WERI-Rb-1 (cell line): ENCODE measurements at regions not wholly inside any gene's neighbourhood (a gene's known extent, or its start where the extent isn't known, plus 50 kb on each side); places are given as distances from the start of the nearest gene placed in this dataset.
A peak's percentile ranks its signal among the peaks of the same experiment; 100 is the strongest.

Experiments used
- DNase-seq: peaks from one replicate; pipeline ENCODE4 v3.0.0-alpha.2; 2020
- H3K27ac ChIP-seq: fragments of 250-450 bp; sonication (Bioruptor Pico); 2 replicates; pipeline ENCODE4 v1.5.1; 2020; ENCODE audit warnings: mild to moderate bottlenecking, moderate library complexity
- H3K27me3 ChIP-seq: fragments of 250-450 bp; sonication (Bioruptor Pico); 2 replicates; pipeline ENCODE4 v1.5.1; 2021; ENCODE audit warnings: mild to moderate bottlenecking, low read depth, moderate library complexity; ENCODE audit not compliant: insufficient read depth, severe bottlenecking
- H3K36me3 ChIP-seq: fragments of 250-450 bp; sonication (Bioruptor Pico); 2 replicates; pipeline ENCODE4 v1.5.1; 2020; ENCODE audit warnings: mild to moderate bottlenecking, moderate library complexity
- H3K4me3 ChIP-seq: 2 replicates; pipeline ENCODE4 v1.5.1; 2011; ENCODE audit warnings: low read depth, mild to moderate bottlenecking, control low read depth, low read length
- H3K9me3 ChIP-seq: fragments of 250-450 bp; sonication (Bioruptor Pico); 2 replicates; pipeline ENCODE4 v1.5.1; 2021; ENCODE audit warnings: mild to moderate bottlenecking, moderate library complexity; ENCODE audit not compliant: severe bottlenecking
- CTCF ChIP-seq: IDR thresholded peaks from 2 replicates; pipeline ENCODE4 v1.5.1; 2011; ENCODE audit warnings: low read depth, mild to moderate bottlenecking, control low read depth, inconsistent platforms, low read length

- H3K4me3 ChIP-seq = no peak overlapping the region
- H3K9me3 ChIP-seq = no peaks in the 10 kb centered on the region
- no peaks in the 10 kb centered on the region for H3K27me3 ChIP-seq
- no peaks in the 10 kb centered on the region for H3K36me3 ChIP-seq
- no peak for DNase-seq
- TF ChIP-seq CTCF = no peak
- H3K27ac ChIP-seq = no peak overlapping the region
Measured at GRCh38 chr5:18433336-18433735, 799.1 kb downstream of the TAF11L14 start.

GRCh38 chr5:18438126-18438525 is 803.9 kb downstream of the TAF11L14 start:
- H3K36me3 ChIP-seq = no peaks in the 10 kb centered on the region
- no peak overlapping the region for H3K27ac ChIP-seq
- no peak overlapping the region for H3K4me3 ChIP-seq
- DNase-seq = no peak
- no peaks in the 10 kb centered on the region for H3K27me3 ChIP-seq
- no peak for TF ChIP-seq CTCF
- peaks cover 2% of the 10 kb centered on the region for H3K9me3 ChIP-seq

GRCh38 chr5:18455521-18455920 is 821.3 kb downstream of the TAF11L14 start:
- H3K36me3 ChIP-seq = no peaks in the 10 kb centered on the region

GRCh38 chr5:18457255-18457654 is 823.0 kb downstream of the TAF11L14 start:
- no peaks in the 10 kb centered on the region for H3K36me3 ChIP-seq
- H3K9me3 ChIP-seq = no peaks in the 10 kb centered on the region
- no peaks in the 10 kb centered on the region for H3K27me3 ChIP-seq
- no peak overlapping the region for H3K4me3 ChIP-seq
- no peak overlapping the region for H3K27ac ChIP-seq
- DNase-seq = no peak
- no peak for TF ChIP-seq CTCF

More at GRCh38 chr5:18455521-18455920, 821.3 kb downstream of the TAF11L14 start:
- TF ChIP-seq CTCF = no peak
- Histone ChIP-seq H3K27me3 (no peaks in the 10 kb centered on the region), H3K9me3 (no peaks in the 10 kb centered on the region), H3K4me3 (no peak overlapping the region), H3K27ac (no peak overlapping the region)
- DNase-seq = no peak

GRCh38 chr5:18461766-18462165 is 827.5 kb downstream of the TAF11L14 start:
- DNase-seq = no peak
- TF ChIP-seq CTCF = no peak
- H3K4me3 ChIP-seq = no peak overlapping the region
- no peaks in the 10 kb centered on the region for H3K9me3 ChIP-seq
- H3K27ac ChIP-seq = no peak overlapping the region
- no peaks in the 10 kb centered on the region for H3K27me3 ChIP-seq
- no peaks in the 10 kb centered on the region for H3K36me3 ChIP-seq

- H3K36me3 ChIP-seq = no peaks in the 10 kb centered on the region
- no peaks in the 10 kb centered on the region for H3K9me3 ChIP-seq
- peak; percentile 79 for TF ChIP-seq CTCF
- peak; percentile 91 for DNase-seq
- no peak overlapping the region for H3K4me3 ChIP-seq
- H3K27ac ChIP-seq = no peak overlapping the region
- no peaks in the 10 kb centered on the region for H3K27me3 ChIP-seq
Measured at GRCh38 chr5:18465833-18466681, 831.8 kb downstream of the TAF11L14 start.
